ENCODE measurements at regions not wholly inside any gene's neighbourhood (a gene's known extent, or its start where the extent isn't known, plus 50 kb on each side); places are given as distances from the start of the nearest gene placed in this dataset.

GRCh38 chr15:96771035-96771434 lies 440.5 kb downstream of the NR2F2 start:
- TF ChIP-seq CTCF (IDR thresholded peaks at IDR 0.05; ENCODE audit: borderline replicate concordance, insufficient read depth, low read depth, low read length): no peak
- H3K4me3 ChIP-seq (ENCODE audit: low read depth, low read length): no peak overlapping the region

- TF ChIP-seq CTCF (IDR thresholded peaks at IDR 0.05; ENCODE audit: borderline replicate concordance, insufficient read depth, low read depth, low read length): no peak
Observed at GRCh38 chr15:96774216-96774615, 443.7 kb downstream of the NR2F2 start.

GRCh38 chr15:96783746-96784145 lies 453.2 kb downstream of the NR2F2 start:
- no peak overlapping the region for H3K4me3 ChIP-seq (ENCODE audit: low read depth, low read length)
- TF ChIP-seq CTCF (IDR thresholded peaks at IDR 0.05; ENCODE audit: borderline replicate concordance, insufficient read depth, low read depth, low read length): no peak

More at GRCh38 chr15:96774216-96774615, 443.7 kb downstream of the NR2F2 start:
- no peak overlapping the region for H3K4me3 ChIP-seq (ENCODE audit: low read depth, low read length)

- H3K4me3 ChIP-seq (ENCODE audit: low read depth, low read length): no peak overlapping the region
- TF ChIP-seq CTCF (IDR thresholded peaks at IDR 0.05; ENCODE audit: borderline replicate concordance, insufficient read depth, low read depth, low read length): no peak
Observed at GRCh38 chr15:96790004-96790403, 459.5 kb downstream of the NR2F2 start.

GRCh38 chr15:96792216-96792615 lies 461.7 kb downstream of the NR2F2 start:
- TF ChIP-seq CTCF (IDR thresholded peaks at IDR 0.05; ENCODE audit: borderline replicate concordance, insufficient read depth, low read depth, low read length): no peak
- no peak overlapping the region for H3K4me3 ChIP-seq (ENCODE audit: low read depth, low read length)

- H3K4me3 ChIP-seq (ENCODE audit: low read depth, low read length): no peak overlapping the region
- TF ChIP-seq CTCF (IDR thresholded peaks at IDR 0.05; ENCODE audit: borderline replicate concordance, insufficient read depth, low read depth, low read length): no peak
Observed at GRCh38 chr15:96796841-96797240, 466.3 kb downstream of the NR2F2 start.

- H3K4me3 ChIP-seq (ENCODE audit: low read depth, low read length): no peak overlapping the region
- TF ChIP-seq CTCF (IDR thresholded peaks at IDR 0.05; ENCODE audit: borderline replicate concordance, insufficient read depth, low read depth, low read length): no peak
Observed at GRCh38 chr15:96801576-96802150, 471.2 kb downstream of the NR2F2 start.
